ENCODE measurements at regions not wholly inside any gene's neighbourhood (a gene's known extent, or its start where the extent isn't known, plus 50 kb on each side); places are given as distances from the start of the nearest gene placed in this dataset.

DNA sequence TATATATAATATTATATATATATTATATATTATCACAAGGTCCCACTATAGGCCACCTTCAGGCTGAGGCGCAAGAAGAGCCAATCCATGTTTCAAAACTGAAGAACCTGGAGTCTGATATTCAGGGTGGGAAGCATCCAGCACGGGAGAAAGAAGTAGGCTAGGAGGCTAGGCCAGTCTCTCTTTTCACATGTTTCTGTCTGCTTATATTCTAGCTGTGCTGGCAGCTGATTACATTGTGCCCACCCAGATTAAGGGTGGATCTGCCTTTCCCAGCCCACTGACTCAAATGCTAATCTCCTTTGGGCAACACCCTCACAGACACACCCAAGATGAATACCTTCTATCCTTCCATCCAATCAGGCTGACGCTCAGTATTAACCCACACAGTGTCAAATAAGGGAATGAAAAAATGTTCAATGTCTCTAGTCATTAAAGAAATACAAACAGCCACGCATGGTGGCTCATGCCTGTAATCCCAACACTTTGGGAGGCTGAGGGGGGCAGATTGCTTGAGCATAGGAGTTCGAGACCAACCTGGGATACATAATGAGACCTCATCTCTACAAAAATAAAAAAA is 135.4 kb upstream of the PCBD1 start:
- TF ChIP-seq, protein P1, sequence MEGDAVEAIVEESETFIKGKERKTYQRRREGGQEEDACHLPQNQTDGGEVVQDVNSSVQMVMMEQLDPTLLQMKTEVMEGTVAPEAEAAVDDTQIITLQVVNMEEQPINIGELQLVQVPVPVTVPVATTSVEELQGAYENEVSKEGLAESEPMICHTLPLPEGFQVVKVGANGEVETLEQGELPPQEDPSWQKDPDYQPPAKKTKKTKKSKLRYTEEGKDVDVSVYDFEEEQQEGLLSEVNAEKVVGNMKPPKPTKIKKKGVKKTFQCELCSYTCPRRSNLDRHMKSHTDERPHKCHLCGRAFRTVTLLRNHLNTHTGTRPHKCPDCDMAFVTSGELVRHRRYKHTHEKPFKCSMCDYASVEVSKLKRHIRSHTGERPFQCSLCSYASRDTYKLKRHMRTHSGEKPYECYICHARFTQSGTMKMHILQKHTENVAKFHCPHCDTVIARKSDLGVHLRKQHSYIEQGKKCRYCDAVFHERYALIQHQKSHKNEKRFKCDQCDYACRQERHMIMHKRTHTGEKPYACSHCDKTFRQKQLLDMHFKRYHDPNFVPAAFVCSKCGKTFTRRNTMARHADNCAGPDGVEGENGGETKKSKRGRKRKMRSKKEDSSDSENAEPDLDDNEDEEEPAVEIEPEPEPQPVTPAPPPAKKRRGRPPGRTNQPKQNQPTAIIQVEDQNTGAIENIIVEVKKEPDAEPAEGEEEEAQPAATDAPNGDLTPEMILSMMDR (IDR thresholded peaks at IDR 0.05): no peak
- ChIA-PET POLR2A (no interaction called here), CTCF (no interaction called here)
- ATAC-seq (ENCODE audit: low read depth) (no peak), DNase-seq (no peak)
- no peak overlapping the region for H3K4me3 Mint-ChIP-seq
- no peaks in the 10 kb centered on the region for H3K36me3 Mint-ChIP-seq (ENCODE audit: low read depth)
- H3K9me3 Mint-ChIP-seq: no peaks in the 10 kb centered on the region
- no peaks in the 10 kb centered on the region for H3K4me1 Mint-ChIP-seq
- peaks cover 10% of the 10 kb centered on the region for H3K27me3 Mint-ChIP-seq
- H3K27ac Mint-ChIP-seq: no peak overlapping the region
- intact Hi-C loops (cut with micrococcal nuclease): no loop called here

DNA sequence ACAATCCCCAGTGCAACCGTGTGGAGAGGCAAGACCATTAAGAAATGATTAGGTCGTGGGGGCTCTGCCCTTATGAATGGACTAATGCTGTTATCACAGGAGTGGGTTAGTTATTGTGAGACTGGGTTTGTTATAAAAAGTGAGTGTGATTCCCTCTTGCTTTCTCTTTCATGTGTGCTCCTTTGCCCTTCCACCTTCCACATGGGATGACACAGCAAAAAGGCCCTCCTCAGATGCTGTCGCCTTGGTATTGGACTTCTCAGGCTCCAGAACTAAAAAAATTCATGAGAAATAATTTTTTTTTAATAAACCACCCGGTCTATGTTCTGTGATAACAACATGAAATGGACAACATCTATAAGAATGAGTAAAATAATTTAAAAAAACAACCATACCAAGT is 136.1 kb upstream of the PCBD1 start:
- intact Hi-C loops (cut with micrococcal nuclease): no loop called here
- no peaks in the 10 kb centered on the region for H3K4me1 Mint-ChIP-seq

DNA sequence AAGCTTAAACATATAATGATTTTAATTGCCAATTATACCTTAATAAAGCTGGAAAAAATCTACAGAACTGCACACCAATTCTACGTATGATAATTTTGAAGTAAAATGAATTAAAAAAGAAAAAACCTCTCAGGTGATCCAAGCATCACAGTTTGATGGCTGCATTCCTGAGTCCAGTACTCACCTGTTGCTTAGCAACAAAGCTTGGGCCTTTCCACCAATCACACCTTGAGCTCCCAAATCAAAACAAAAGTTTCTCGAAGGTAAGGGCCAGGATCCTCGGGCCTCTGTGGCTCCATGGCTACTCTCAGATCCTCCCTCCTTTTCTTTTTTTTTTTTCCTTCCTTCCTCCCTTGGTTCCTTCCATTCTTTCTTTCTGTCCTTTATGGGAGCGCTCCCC is 137.2 kb upstream of the PCBD1 start:
- no peaks in the 10 kb centered on the region for H3K36me3 Mint-ChIP-seq (ENCODE audit: low read depth)
- no peak overlapping the region for H3K27ac Mint-ChIP-seq
- TF ChIP-seq, protein P1 (IDR thresholded peaks at IDR 0.05): no peak
- H3K4me1 Mint-ChIP-seq: no peaks in the 10 kb centered on the region
- intact Hi-C loops (cut with micrococcal nuclease): no loop called here
- H3K9me3 Mint-ChIP-seq: no peaks in the 10 kb centered on the region
- POLR2A ChIA-PET: no interaction called here
- peaks cover 10% of the 10 kb centered on the region for H3K27me3 Mint-ChIP-seq
- ATAC-seq (ENCODE audit: low read depth) (no peak), DNase-seq (no peak)
- H3K4me3 Mint-ChIP-seq: no peak overlapping the region
- CTCF ChIA-PET: no interaction called here

More for the DNA sequence above, 136.1 kb upstream of the PCBD1 start:
- POLR2A ChIA-PET: no interaction called here
- TF ChIP-seq, protein P1 (IDR thresholded peaks at IDR 0.05): no peak
- CTCF ChIA-PET: no interaction called here
- peaks cover 10% of the 10 kb centered on the region for H3K27me3 Mint-ChIP-seq
- no peak overlapping the region for H3K27ac Mint-ChIP-seq
- no peak for DNase-seq
- H3K4me3 Mint-ChIP-seq: no peak overlapping the region
- H3K9me3 Mint-ChIP-seq: no peaks in the 10 kb centered on the region
- ATAC-seq (ENCODE audit: low read depth): no peak
- H3K36me3 Mint-ChIP-seq (ENCODE audit: low read depth): no peaks in the 10 kb centered on the region

DNA sequence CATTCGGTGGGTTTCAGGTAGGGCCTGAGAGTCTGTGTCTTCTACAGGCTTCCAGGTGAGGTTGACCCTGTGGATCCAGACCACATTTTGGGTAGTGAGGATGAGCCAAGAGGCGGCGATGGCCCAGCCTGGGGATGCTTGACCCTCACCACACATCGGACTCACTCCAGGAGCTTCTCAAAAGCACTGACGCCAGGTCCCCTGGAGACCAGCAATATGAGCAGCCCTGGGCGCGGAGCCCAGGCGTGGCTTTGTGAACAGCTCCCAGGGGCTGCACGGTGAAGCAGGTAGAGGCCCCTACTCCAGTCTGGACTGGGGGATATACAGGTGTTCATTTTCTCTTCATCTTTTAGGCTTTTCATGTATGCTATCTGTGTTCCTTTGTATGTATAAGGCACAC is 139.7 kb upstream of the PCBD1 start:
- no peaks in the 10 kb centered on the region for H3K9me3 Mint-ChIP-seq
- TF ChIP-seq, protein P1 (IDR thresholded peaks at IDR 0.05): no peak
- ChIA-PET POLR2A (no interaction called here), CTCF (no interaction called here)
- no peak overlapping the region for H3K27ac Mint-ChIP-seq
- no peak overlapping the region for H3K4me3 Mint-ChIP-seq
- H3K27me3 Mint-ChIP-seq: peaks cover 7% of the 10 kb centered on the region
- ATAC-seq (ENCODE audit: low read depth) (no peak), DNase-seq (no peak)
- no peaks in the 10 kb centered on the region for H3K36me3 Mint-ChIP-seq (ENCODE audit: low read depth)
- no peaks in the 10 kb centered on the region for H3K4me1 Mint-ChIP-seq
- intact Hi-C loops (cut with micrococcal nuclease): no loop called here

DNA sequence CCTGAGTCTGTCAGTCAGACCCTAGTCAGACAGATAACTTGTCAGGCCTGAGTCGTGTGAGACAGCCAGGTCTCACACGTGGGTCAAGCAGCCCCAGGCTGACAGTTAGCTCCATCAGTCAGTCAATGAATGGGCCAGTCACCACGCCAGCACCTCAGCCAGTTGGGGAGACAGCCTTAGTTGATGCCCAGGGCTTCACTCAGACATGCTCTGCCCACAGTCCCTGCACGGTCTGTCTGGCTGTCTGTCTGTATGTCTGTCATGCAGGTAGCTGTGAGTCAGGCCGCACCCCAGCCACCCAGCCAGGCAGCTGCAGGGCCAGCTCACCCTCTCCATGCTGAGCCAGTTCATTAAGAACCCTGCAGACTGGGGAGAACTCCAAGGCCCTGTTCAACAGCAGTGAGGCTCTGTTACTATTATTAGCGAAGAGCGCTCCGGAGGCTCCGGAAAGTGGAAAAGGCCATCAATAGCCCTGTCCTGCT is 141.1 kb upstream of the PCBD1 start:
- POLR2A ChIA-PET: no interaction called here
- Mint-ChIP-seq H3K4me3 (no peak overlapping the region), H3K9me3 (no peaks in the 10 kb centered on the region), H3K27me3 (peaks cover 4% of the 10 kb centered on the region), H3K4me1 (no peaks in the 10 kb centered on the region), H3K27ac (no peak overlapping the region), H3K36me3 (ENCODE audit: low read depth) (no peaks in the 10 kb centered on the region)
- CTCF ChIA-PET: no interaction called here
- intact Hi-C loops (cut with micrococcal nuclease): no loop called here
- ATAC-seq (ENCODE audit: low read depth): no peak
- DNase-seq: no peak
- TF ChIP-seq, protein P1 (IDR thresholded peaks at IDR 0.05): no peak
